ENCODE measurements at regions not wholly inside any gene's neighbourhood (a gene's known extent, or its start where the extent isn't known, plus 50 kb on each side); places are given as distances from the start of the nearest gene placed in this dataset.

DNA sequence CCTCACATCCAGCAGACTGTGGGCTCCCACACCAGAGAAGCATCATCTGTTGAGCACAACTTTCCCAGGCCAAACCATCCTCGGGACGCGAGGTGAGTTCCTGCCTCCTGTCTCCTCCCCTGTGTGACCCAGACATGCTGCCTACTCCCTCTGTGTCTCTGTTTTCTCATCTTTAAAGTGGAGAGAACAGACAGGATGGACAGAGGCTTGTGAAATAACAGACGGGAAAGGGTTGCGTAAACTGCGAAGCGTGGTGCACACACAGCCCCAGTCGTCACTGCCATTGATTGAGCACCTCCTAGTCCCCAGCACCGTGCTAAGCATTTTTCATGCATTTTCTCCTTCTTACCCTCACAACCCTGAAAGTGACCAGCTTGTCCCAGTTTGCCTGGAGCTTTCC, 52.1 kb upstream of the LMX1B start:
- TF ChIP-seq, protein P1, sequence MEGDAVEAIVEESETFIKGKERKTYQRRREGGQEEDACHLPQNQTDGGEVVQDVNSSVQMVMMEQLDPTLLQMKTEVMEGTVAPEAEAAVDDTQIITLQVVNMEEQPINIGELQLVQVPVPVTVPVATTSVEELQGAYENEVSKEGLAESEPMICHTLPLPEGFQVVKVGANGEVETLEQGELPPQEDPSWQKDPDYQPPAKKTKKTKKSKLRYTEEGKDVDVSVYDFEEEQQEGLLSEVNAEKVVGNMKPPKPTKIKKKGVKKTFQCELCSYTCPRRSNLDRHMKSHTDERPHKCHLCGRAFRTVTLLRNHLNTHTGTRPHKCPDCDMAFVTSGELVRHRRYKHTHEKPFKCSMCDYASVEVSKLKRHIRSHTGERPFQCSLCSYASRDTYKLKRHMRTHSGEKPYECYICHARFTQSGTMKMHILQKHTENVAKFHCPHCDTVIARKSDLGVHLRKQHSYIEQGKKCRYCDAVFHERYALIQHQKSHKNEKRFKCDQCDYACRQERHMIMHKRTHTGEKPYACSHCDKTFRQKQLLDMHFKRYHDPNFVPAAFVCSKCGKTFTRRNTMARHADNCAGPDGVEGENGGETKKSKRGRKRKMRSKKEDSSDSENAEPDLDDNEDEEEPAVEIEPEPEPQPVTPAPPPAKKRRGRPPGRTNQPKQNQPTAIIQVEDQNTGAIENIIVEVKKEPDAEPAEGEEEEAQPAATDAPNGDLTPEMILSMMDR (IDR thresholded peaks at IDR 0.05) = no peak
- TF ChIP-seq POLR2A (IDR thresholded peaks at IDR 0.05) = no peak

Data from heart left ventricle (tissue), 13 donors.